NCI-H69 (cell line): ENCODE measurements at regions not wholly inside any gene's neighbourhood (a gene's known extent, or its start where the extent isn't known, plus 50 kb on each side); places are given as distances from the start of the nearest gene placed in this dataset.

Source experiments
- DNase-seq: peaks from one replicate; lab custom pipeline; 2025; lab: John Stamatoyannopoulos, UW

GRCh38 chr14:82445810-82446570, 912.3 kb upstream of the SEL1L start:
- no peak for DNase-seq

DNA sequence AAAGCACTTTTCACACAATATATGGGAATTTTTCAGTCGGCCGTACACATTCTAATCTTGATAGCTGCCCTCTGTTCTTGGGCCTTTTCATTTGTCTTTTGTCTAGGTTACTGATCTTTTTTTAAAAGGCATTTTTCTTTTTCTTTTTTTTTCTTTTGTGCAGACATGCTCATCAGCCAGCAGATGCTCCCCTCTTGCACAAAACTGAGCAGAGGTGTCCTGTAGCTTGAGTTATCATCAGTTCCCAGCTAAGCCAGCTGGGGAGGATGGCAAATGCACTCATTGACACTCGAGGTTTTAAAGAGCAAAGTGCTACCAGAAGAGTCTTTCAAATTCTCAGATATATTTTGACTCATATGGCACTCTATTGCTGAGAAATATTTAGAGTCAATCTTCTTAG, 913.9 kb upstream of the SEL1L start:
- DNase-seq, result peak; percentile 59

- peak; percentile 18 for DNase-seq
Observed at GRCh38 chr14:82449926-82450468, 916.3 kb upstream of the SEL1L start.

GRCh38 chr14:82451675-82452074, 918.0 kb upstream of the SEL1L start:
- no peak for DNase-seq

GRCh38 chr14:82482345-82482744, 948.7 kb upstream of the SEL1L start:
- DNase-seq, result no peak

DNA sequence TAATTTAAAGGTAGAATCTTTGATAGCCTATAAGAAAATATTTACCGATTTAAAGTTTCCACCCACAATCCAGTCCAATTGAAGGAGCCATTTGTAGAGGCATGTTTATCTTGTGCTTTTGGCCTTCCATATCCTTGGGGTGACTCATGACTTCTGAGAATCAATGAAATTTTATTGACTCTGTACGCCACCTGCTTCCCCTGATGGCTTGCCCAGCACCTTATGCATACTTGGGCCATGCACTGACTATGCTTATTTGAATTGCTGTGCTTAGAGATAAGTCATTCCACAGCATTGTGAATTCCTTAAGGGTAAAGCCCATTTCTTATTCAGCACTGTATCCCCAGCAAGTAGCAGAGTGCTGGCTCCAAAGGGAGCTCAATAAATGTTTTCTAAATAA, 954.8 kb upstream of the SEL1L start:
- no peak for DNase-seq

DNA sequence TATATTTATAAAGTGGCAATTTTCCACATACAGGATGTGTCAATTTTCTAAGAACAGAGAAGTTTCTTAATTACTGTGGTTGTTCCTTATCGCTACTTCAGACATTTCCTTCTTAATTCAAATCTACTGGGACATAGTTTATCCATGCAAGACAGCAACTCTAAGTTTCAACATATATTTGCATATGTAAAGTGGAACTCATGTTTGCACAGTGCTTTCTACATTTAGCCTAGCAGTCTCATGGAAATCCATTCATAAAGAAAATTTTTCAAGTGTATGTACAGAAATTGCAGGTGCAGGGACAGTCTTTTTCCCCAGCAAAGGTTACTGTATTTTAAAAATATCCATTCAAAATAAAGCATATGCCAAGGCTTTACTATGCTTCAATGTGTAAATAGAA, 956.7 kb upstream of the SEL1L start:
- DNase-seq, result no peak

DNA sequence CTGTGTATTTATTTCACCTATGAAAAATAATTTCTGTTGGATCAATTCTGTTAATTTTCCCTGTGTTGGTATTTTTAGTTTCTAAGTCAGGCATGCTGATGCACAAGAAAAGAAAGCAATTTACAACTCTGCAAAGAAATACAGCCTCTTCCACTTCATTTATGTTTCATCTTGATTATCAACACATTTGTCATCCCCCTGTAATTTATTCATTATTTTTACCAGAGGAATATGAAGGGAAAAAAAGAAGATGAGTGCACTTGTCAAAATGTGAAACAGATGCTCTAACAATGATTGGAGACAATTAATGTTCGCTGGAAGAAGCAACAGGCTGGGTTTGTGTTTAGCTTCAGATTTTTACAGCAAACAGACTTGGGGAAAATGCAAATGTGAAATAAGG, 958.5 kb upstream of the SEL1L start:
- DNase-seq, result no peak

DNA sequence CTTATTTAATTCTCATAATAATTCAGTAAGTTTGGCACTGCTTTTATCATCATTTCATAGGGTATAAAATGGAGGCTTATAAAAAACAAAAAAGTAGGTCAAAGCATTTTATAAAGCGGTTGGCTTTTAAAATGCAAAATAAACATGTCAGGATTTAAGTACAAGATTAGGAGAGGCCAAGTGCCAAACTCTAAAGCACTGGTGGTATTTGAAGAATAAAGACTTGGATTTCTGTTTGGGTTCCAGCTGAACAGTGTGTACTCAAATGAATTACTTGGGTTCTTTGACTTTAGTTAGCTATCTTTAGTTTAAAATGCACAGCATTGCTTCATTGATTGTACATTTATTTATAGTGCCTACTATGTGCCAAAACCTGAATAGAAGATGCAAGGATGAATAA, 966.6 kb upstream of the SEL1L start:
- DNase-seq, result no peak

- DNase-seq, result peak; percentile 72
Observed at GRCh38 chr14:82501554-82501953, 967.9 kb upstream of the SEL1L start.

DNA sequence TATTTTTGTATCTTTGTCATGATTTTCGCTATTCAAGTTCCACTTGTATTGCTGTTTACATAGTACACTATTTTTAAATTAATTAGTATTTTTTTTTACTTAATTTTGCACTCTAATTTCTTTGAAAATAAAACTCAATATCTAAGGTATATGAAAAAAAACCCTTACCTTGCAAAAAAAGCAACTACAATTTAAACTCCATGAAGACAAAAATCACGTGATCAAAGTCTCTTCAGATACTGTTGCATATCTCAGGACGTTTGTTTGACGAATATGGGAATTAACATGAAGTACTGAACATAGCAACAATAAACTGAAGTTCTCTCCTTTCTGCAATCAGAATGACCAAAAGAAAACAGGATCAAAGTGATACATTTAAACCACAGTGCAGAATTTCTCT, 968.4 kb upstream of the SEL1L start:
- DNase-seq, result no peak

- DNase-seq, result no peak
Observed at GRCh38 chr14:82504894-82505293, 971.2 kb upstream of the SEL1L start.

DNA sequence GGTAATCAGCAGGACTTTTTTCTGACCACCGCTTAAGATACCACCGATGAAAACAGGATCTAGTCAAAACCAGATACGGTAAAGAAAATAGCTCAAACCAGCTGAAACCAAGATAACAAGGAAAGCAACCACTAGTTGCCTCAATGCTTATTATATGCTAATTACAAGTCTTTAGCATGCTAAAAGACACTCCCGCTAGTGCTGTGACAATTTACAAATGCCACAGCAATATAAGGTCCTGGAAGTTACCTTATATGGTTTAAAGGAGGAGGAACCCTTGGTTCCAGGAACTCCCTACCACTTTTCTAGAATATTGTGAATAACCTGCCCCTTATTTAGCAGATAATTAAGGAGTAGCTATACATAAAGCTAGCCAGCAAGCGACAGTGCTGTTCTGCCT, 976.4 kb upstream of the SEL1L start:
- DNase-seq, result no peak

DNA sequence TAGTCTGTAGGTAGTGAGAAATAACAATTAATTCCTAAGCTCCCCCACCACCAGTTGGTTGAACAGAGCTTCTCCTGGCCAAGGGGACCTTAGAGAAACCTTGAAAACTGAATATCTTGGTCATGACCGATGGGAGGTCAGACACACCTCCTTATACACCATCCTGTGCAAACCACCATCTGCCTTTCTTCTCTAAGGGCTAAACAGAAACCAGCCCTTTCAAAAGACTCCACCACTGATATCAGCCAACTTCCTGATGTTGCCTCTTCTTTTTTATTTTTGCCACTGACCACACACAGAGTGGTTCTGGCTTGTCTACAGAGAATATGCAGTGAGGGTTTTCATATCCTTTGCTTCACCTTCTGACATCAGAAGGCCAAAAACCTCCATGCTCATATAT, 977.7 kb upstream of the SEL1L start:
- no peak for DNase-seq

DNA sequence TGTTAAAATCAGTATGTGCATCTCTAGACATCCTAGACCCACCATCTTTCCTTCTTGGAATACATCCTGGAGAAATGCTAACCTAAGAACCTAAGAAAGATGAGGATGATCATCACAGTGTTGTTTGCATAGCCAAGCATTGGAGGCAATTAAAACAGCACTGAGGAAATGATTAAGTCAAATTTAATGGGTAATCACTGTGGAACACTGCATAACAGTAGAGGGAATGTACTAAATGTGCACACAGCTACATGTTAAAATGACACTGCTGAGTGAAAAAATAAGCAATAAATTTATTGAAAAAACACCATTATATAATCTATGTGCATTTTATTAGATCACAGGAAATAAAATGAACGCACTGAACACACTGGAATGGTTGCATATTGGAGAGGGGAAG, 987.1 kb upstream of the SEL1L start:
- DNase-seq, result no peak

GRCh38 chr14:82521191-82521590, 987.5 kb upstream of the SEL1L start:
- no peak for DNase-seq

GRCh38 chr14:82528016-82528415, 994.4 kb upstream of the SEL1L start:
- peak; percentile 81 for DNase-seq

DNA sequence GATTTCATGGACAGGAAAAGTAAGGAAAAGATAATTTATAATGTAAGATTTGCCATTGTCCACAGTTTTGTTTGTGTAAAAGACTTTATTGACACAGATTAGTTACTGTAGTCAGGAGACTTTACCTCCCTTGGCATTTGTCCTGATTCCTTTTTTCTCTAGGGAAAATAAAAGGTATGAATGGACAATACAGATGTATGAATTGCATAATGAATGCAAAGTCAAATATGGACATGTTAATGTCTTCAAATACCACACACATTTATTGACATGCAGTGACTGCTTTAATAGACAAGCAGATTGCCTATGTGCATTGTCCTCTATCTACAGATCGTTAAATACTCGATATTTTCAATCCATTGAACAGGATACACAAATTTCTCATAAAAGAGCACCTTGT, 999.7 kb upstream of the SEL1L start:
- peak; percentile 59 for DNase-seq

GRCh38 chr14:82536566-82536965, 1002.9 kb upstream of the SEL1L start:
- no peak for DNase-seq

DNA sequence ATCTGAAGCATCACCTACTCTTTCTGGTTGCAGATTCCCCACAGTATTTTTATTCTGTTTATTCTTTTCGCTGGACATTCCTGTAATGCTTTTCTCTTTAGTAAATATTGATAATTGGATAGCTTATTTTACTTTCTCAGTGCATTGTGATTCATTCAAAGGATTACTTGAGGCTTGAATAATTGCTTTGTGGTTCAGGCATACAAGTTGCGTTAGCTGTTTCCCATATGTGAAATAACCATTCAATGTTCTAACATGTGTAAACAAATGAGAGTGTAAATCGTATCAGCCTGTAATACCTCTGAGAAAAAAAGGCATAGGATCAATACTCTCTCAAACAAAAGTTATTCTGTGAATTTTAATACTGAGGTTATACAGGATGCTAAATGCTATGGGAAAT, 1004.2 kb upstream of the SEL1L start:
- peak; percentile 44 for DNase-seq

GRCh38 chr14:82546401-82546800, 1012.7 kb upstream of the SEL1L start:
- no peak for DNase-seq

DNA sequence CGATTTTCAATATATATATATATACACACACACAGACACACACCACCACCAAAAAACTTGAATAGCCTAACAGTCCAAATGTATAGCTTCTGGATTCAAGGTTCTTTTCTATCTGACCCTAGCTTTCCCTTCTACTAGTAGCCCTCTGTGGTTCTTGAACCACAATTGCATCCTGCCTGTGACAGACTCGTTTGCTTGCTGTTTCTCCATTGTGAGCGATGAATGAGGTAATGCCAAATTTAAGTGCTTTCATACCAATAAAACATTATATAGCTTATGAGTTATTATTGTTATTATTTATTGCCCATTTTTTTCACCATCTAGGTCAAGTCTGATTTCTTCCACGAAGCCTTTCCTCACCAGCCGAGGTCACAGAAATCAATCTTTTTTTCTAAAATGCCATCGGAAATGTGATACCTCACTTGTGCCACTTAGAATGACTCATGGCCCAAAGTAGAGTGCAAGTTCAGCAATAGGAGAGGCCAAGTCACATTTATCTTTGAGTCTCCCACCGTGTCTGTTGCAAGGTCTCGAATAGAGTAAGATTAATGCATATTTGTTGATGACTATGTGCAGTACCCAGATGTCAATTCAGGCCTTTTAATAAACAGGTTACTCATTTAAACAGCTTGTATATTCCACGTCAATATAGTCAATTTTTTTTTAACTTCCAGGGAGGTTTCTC, 1015.8 kb upstream of the SEL1L start:
- peak; percentile 40 for DNase-seq

- DNase-seq, result no peak
Observed at GRCh38 chr14:82562881-82563280, 1029.2 kb upstream of the SEL1L start.

DNA sequence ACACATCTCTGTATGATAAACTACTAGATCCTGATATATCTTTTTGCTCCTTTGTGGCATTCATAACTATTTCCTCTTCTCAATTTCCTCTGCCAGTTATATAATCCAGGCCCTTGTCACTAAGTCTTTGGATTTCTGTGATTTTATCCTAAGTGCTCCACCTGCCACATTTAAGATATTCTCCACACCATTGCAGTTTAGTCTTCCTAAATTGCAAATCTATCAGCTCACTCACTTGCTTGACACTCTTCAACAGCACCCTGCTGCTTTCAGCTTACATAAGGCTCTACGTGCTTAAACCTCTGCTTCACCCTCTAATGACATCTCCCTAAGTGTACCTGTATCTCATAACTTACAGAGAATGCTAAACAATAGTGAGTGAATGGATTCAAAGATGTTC, 1032.2 kb upstream of the SEL1L start:
- peak; percentile 25 for DNase-seq
